ENCODE measurements at regions not wholly inside any gene's neighbourhood (a gene's known extent, or its start where the extent isn't known, plus 50 kb on each side); places are given as distances from the start of the nearest gene placed in this dataset.

DNA sequence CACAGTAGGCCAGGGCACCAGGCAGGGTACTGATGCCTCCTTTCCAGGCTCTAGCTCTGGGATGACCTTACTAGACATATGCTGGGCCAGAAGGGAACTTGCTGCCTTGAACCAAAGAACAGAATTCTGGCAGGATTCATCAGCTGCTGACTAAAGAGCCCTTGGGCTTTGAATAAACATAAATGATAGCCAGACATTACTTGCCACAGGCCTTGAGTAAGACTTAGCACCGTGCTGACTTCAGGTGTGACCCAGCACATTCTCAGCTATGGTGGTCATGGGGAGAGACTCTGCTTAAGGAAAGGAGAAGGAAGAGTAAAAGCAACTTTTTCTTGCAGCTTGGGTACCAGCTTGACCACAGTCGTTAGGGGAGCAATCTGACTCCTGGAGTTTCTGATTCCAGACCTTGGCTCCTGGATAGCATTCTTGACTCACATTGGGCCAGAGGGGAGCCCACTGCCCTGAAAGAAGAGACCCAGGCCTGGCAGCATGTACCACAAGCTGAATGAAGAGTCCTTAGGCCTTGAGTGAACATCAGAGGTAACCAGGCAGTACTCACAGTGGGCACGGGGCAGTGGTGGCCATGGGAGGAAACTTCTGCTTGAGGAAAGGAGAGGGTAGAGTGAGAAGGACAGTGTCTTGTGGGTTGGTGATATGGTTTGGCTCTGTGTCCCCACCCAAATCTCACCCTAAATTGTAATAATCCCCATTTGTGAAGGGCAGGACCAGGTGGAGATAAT is 926.1 kb upstream of the SORCS1 start:
- H3K4me1 Mint-ChIP-seq, result no peaks in the 10 kb centered on the region
- no peaks in the 10 kb centered on the region for H3K36me3 Mint-ChIP-seq (ENCODE audit: low read depth)
- no peak overlapping the region for H3K27ac Mint-ChIP-seq
- CTCF ChIA-PET, result no interaction called here
- no peak for DNase-seq
- no peak overlapping the region for H3K4me3 Mint-ChIP-seq
- H3K9me3 Mint-ChIP-seq, result no peaks in the 10 kb centered on the region
- POLR2A ChIA-PET, result no interaction called here
- no peaks in the 10 kb centered on the region for H3K27me3 Mint-ChIP-seq

DNA sequence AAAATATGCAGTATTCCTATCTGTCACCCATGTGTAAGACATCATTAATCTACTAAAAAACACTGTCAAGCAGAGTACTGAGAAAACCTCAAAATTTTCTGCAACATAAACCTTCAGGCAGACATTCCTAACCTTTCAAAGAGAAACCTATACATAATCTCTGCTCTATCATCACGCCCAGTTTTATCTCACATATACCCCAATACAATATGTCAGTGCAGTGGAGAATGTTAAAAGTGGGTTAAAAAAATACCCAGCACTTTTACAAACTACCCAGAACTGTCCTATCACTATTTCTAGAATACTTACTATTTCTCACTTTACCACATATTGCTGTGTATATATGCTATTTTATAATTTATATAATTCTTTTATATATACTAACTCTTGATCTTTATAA is 922.0 kb upstream of the SORCS1 start:
- no peak overlapping the region for H3K4me3 Mint-ChIP-seq
- DNase-seq, result no peak
- no peaks in the 10 kb centered on the region for H3K27me3 Mint-ChIP-seq
- no peaks in the 10 kb centered on the region for H3K9me3 Mint-ChIP-seq
- no peaks in the 10 kb centered on the region for H3K4me1 Mint-ChIP-seq
- POLR2A ChIA-PET, result no interaction called here
- H3K27ac Mint-ChIP-seq, result no peak overlapping the region
- CTCF ChIA-PET, result no interaction called here
- no peaks in the 10 kb centered on the region for H3K36me3 Mint-ChIP-seq (ENCODE audit: low read depth)

DNA sequence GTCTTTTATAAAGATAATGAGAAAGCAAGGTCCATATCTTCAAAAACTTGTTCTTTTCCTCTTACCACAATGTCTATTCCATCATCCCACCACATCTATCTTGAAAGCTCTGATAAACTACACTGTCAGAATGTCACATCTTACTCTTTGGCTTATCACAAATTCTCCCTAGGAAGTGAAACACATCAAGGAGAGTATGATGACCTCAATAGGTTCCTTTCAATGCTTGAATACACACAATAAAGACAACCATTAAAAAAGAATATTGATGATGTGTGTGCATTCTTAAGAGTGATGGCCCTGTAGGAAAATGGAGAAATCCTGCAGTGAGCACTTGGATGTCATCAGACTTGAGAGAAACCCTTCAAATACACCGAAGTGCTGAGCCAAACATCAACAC is 918.1 kb upstream of the SORCS1 start:
- POLR2A ChIA-PET, result no interaction called here
- Mint-ChIP-seq H3K36me3 (ENCODE audit: low read depth) (no peaks in the 10 kb centered on the region), H3K9me3 (no peaks in the 10 kb centered on the region), H3K4me1 (no peaks in the 10 kb centered on the region), H3K27me3 (no peaks in the 10 kb centered on the region), H3K27ac (no peak overlapping the region), H3K4me3 (no peak overlapping the region)
- DNase-seq, result no peak
- CTCF ChIA-PET, result no interaction called here

DNA sequence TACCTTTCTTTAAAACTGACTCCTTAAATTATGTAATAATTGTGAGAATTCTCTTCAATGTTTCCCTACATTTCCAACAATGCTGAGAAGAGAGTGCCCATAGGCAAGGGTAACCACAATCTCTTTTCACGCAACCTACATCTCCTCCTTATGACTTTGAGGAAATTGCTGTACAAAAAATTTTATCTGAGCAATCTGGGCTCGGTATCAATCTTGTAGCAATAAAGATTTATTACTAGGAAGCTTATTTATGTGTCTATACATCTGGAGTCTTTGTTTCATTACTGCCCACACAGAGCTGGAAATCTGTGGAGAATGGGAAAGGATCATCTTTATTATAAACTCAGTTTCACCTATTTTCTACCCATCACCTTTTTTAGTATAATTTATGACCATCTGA is 913.8 kb upstream of the SORCS1 start:
- Mint-ChIP-seq H3K4me1 (no peaks in the 10 kb centered on the region), H3K9me3 (peaks cover 2% of the 10 kb centered on the region), H3K4me3 (no peak overlapping the region), H3K27ac (no peak overlapping the region), H3K27me3 (no peaks in the 10 kb centered on the region), H3K36me3 (ENCODE audit: low read depth) (no peaks in the 10 kb centered on the region)
- no peak for DNase-seq
- ChIA-PET POLR2A (interaction anchor here (0.6 kb wide), 1 partner anchor 1822 kb away, joined by 3 read pairs; no protein-coding TSS in a partner anchor), CTCF (no interaction called here)

DNA sequence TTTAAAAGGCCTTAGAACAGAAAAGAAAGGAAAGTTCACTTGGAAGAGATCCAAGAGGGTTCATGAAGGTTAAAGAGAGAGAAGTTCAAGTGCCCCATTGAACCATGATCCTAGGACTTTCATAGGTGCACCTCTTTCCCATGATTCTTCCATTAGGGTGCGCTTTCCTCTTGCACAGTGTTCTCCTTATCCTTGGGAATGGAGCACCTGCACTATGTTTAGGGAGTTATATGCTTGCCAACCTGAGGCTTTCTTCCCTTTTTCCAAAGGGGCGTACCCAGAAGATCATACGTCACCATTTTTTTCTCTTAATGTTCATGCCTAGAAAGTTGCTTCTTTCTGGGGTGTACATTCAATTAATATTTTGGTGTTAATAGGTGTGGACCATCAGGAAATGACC is 908.0 kb upstream of the SORCS1 start:
- ChIA-PET CTCF (no interaction called here), POLR2A (no interaction called here)
- H3K36me3 Mint-ChIP-seq (ENCODE audit: low read depth), result no peaks in the 10 kb centered on the region
- no peak overlapping the region for H3K4me3 Mint-ChIP-seq
- no peak overlapping the region for H3K27ac Mint-ChIP-seq
- peaks cover 9% of the 10 kb centered on the region for H3K9me3 Mint-ChIP-seq
- no peak for DNase-seq
- H3K27me3 Mint-ChIP-seq, result no peaks in the 10 kb centered on the region
- H3K4me1 Mint-ChIP-seq, result no peaks in the 10 kb centered on the region

DNA sequence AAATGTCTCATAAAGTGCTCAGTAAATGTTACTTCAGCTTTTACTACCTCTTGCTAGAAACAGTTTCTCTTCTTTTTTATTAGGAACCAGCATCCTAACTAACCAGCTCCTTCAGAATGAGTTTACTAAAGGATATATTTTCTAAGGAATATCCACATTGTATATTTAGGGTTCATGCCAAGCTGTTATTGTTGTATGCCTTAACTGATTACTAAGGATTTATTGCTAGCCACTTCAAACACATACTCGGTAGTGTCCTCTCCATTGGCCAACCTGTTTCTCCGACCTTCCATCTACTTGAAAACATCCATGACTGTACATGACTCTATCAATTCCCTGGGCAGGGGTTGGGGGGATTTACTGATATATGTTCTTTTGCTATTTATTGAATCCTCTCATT is 906.3 kb upstream of the SORCS1 start:
- no peak for DNase-seq
- Mint-ChIP-seq H3K27ac (no peak overlapping the region), H3K4me3 (no peak overlapping the region), H3K27me3 (no peaks in the 10 kb centered on the region), H3K9me3 (peaks cover 9% of the 10 kb centered on the region), H3K4me1 (no peaks in the 10 kb centered on the region), H3K36me3 (ENCODE audit: low read depth) (no peaks in the 10 kb centered on the region)
- ChIA-PET CTCF (no interaction called here), POLR2A (no interaction called here)

DNA sequence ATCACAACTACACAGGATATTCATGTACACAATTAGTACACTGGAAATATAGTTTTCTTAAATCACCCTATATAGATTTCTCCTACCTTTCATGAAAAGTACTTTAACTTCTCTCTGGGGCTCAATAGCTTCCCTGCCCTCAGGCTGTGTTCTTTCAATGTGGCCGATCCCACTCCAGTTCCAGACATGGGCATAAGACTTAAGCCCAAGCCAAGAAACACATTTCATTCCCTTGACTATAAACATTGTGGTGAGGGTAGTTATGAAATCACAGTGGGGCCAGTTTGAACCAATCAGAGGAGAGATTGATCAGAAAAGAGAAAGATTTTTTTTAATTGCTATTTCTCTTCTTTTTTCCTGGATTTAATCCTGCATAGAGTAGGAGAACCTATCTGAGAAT is 904.6 kb upstream of the SORCS1 start:
- DNase-seq, result no peak
- no peak overlapping the region for H3K4me3 Mint-ChIP-seq
- no peaks in the 10 kb centered on the region for H3K4me1 Mint-ChIP-seq
- H3K27ac Mint-ChIP-seq, result no peak overlapping the region
- POLR2A ChIA-PET, result no interaction called here
- H3K9me3 Mint-ChIP-seq, result peaks cover 7% of the 10 kb centered on the region
- no peaks in the 10 kb centered on the region for H3K36me3 Mint-ChIP-seq (ENCODE audit: low read depth)
- no peaks in the 10 kb centered on the region for H3K27me3 Mint-ChIP-seq
- CTCF ChIA-PET, result no interaction called here

DNA sequence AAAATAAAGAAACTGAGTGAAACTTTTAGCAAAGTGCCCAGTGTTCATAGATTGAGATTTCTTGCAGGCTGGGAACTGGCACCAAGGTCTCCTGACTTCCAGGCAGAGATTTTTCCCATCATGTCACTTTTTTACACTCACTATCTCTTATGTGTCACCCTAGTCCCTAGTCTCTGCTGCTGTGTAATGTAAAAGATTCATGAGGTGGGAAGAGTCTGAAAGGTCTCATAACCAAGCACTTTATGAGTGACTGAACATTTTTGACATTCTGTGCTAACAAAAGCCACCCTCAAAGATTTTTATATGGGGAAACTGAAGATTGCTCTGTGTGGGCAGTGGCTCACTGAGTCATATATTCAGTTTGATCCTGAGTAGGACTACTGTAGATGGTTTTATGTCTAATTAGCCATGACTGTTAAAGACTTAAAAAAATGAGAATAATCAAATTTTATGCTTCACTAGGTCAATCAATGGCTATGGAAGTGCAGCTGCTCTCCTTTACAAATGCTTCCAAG is 900.3 kb upstream of the SORCS1 start:
- DNase-seq, result no peak
- Mint-ChIP-seq H3K36me3 (ENCODE audit: low read depth) (no peaks in the 10 kb centered on the region), H3K9me3 (peaks cover 7% of the 10 kb centered on the region), H3K27me3 (no peaks in the 10 kb centered on the region), H3K4me3 (no peak overlapping the region), H3K27ac (no peak overlapping the region), H3K4me1 (no peaks in the 10 kb centered on the region)
- ChIA-PET CTCF (no interaction called here), POLR2A (no interaction called here)

DNA sequence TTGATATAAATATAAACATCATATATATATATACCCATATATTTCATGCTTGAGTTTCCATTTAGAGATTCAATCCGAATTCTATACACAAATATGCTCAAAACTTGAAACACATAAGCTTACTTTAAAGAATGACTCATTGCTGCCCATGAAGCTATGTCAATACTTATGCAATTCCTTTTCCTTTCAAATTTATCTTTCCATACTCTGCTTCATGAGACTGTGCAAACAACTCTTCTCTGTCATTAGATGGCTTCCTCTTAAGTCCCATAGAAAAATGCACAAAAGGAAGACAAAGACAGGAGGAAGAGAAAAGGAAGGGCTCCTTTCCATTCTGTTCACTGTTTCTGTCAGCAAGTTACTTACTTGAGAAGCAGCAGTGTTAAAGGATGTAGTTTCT is 895.7 kb upstream of the SORCS1 start:
- Mint-ChIP-seq H3K9me3 (peaks cover 7% of the 10 kb centered on the region), H3K36me3 (ENCODE audit: low read depth) (no peaks in the 10 kb centered on the region), H3K4me3 (no peak overlapping the region), H3K4me1 (no peaks in the 10 kb centered on the region), H3K27ac (no peak overlapping the region), H3K27me3 (no peaks in the 10 kb centered on the region)
- no peak for DNase-seq
- ChIA-PET POLR2A (no interaction called here), CTCF (no interaction called here)

DNA sequence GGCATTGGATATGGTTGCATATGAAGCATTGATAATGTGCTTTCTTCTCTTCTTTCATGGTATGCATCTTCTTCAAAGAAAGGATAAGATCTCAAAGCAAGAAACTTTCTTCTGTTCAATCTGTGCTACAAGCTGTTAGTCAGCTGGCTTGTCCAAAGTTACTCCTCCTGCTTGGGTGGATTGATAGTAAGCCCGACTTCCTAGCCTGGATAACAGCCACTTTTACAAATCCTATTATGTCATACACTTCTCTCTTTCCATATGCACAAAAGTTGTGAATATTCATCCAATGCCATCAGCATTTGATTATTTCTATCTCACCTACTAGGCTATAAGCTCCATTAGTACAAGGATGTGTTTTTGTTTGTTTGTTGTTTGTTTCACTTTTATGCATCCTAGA is 891.0 kb upstream of the SORCS1 start:
- Mint-ChIP-seq H3K27ac (no peak overlapping the region), H3K4me3 (no peak overlapping the region), H3K36me3 (ENCODE audit: low read depth) (no peaks in the 10 kb centered on the region), H3K27me3 (no peaks in the 10 kb centered on the region), H3K9me3 (peaks cover 7% of the 10 kb centered on the region), H3K4me1 (no peaks in the 10 kb centered on the region)
- CTCF ChIA-PET, result no interaction called here
- POLR2A ChIA-PET, result no interaction called here
- no peak for DNase-seq

DNA sequence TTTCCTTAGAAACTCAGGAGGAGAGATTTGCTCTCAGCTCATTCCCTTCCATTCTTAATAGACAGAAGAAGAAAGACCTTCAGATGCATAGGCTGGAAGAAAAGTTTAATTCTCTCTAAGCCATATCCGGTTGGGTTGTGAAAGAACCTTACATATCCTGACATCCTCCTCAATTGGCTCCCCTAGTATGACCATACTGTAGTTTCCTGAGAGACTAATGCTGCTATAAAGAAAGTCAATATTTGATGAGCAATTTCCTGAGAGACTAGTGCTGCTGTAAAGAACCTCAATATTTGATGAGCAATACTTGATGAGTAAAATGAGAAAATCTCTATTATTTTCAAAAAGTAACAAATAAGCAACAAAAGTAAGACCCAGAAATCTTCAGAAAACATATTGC is 888.5 kb upstream of the SORCS1 start:
- Mint-ChIP-seq H3K27ac (no peak overlapping the region), H3K27me3 (no peaks in the 10 kb centered on the region), H3K36me3 (ENCODE audit: low read depth) (no peaks in the 10 kb centered on the region), H3K4me3 (no peak overlapping the region), H3K9me3 (peaks cover 10% of the 10 kb centered on the region), H3K4me1 (no peaks in the 10 kb centered on the region)
- CTCF ChIA-PET, result no interaction called here
- DNase-seq, result no peak
- POLR2A ChIA-PET, result no interaction called here

DNA sequence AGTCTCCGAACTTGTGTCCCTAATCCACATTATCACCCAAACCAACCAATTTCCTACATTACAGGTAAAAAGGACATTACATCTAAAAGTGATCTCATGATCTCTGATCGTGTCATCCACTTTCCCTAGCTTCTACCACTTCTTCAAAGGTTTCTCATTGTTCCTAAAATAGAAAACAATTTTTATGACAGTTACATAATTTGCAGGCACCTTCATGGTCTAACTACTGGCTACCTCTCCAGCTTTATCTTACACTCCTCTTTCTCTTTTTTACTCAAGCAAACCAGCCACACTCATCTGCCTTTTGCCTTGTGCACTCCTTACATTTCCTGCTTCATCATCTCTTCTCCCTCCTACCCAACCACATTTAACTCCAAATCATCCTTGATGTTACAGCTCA is 886.7 kb upstream of the SORCS1 start:
- no peak overlapping the region for H3K4me3 Mint-ChIP-seq
- ChIA-PET CTCF (no interaction called here), POLR2A (no interaction called here)
- H3K4me1 Mint-ChIP-seq, result no peaks in the 10 kb centered on the region
- no peaks in the 10 kb centered on the region for H3K36me3 Mint-ChIP-seq (ENCODE audit: low read depth)
- no peak overlapping the region for H3K27ac Mint-ChIP-seq
- no peaks in the 10 kb centered on the region for H3K27me3 Mint-ChIP-seq
- no peak for DNase-seq
- peaks cover 8% of the 10 kb centered on the region for H3K9me3 Mint-ChIP-seq

DNA sequence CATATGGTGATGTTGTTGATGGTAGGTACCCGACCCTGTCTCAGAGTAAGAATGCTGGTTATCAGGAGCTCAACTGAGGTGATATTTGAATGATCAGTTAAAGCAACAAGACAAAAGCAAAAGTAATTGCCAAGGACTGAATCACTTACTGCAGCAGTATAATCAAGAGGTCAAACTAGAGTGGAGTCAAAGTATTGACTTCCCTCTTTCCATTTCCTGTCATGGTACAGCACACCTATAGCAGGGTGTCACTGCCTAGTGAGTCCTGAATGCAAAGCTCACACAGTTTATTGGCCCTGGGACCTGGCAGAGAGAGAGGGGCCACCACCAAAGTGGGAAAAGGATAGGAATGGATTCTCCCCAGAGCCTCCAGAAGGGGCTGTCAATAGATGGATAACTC is 886.1 kb upstream of the SORCS1 start:
- CTCF ChIA-PET, result no interaction called here
- H3K27ac Mint-ChIP-seq, result no peak overlapping the region
- peaks cover 7% of the 10 kb centered on the region for H3K9me3 Mint-ChIP-seq
- no peak for DNase-seq
- H3K4me3 Mint-ChIP-seq, result no peak overlapping the region
- no peaks in the 10 kb centered on the region for H3K36me3 Mint-ChIP-seq (ENCODE audit: low read depth)
- H3K27me3 Mint-ChIP-seq, result no peaks in the 10 kb centered on the region
- POLR2A ChIA-PET, result no interaction called here
- H3K4me1 Mint-ChIP-seq, result no peaks in the 10 kb centered on the region

DNA sequence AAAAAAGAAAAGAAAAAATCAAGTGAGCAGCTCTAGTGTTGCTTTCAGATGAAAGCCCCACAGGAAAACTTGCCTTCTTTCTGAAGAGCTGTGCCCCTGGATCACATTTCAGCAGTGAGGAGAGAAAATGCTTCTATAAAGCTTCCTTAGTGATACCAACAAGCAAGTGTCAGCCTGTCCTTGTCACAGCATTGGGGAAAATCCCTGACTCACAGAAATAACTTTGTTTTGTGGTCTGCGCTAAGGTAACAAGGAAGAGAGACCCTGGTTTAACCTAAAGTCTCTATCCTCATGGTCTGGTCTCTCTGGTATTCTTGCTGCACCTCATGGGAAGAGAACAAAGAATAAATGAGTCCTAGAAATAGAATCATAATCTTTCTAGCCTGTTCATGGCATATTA is 885.2 kb upstream of the SORCS1 start:
- no peaks in the 10 kb centered on the region for H3K36me3 Mint-ChIP-seq (ENCODE audit: low read depth)
- ChIA-PET CTCF (no interaction called here), POLR2A (no interaction called here)
- no peak overlapping the region for H3K27ac Mint-ChIP-seq
- H3K27me3 Mint-ChIP-seq, result no peaks in the 10 kb centered on the region
- H3K4me3 Mint-ChIP-seq, result no peak overlapping the region
- no peak for DNase-seq
- H3K4me1 Mint-ChIP-seq, result no peaks in the 10 kb centered on the region
- peaks cover 5% of the 10 kb centered on the region for H3K9me3 Mint-ChIP-seq

All from activated CD4-positive, alpha-beta T cell treated with anti-CD3 and anti-CD28 coated beads, Interleukin-2, amount 10 ng/mL, durations not matched to agents 7 days and 5 days (primary cell).